ENCODE measurements at regions not wholly inside any gene's neighbourhood (a gene's known extent, or its start where the extent isn't known, plus 50 kb on each side); places are given as distances from the start of the nearest gene placed in this dataset.
"Not testable (repeated sequence)": the region's sequence is repeated elsewhere in the genome, so short reads cannot be mapped to it uniquely, and the experiment has no call there.

DNA sequence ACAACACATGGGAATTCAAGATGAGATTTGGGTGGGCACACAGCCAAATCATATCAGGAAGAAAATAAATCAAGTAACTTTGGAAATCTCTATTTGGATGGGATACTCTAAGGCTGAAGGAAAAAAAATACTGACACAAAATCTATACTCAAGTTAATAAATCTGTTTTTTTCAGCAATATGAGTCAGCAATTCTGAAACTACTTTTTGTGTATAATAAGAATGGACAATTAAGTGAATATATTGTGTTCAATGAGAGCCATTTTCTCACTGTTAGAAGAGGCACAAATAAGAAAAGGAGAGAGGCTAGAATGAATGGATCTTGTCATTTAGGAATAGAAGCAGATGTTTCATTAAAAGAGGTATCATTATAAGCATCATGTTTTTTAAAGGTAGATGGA lies 651.0 kb downstream of the TAF11L14 start:
- intact Hi-C loops (cut with DNase I, micrococcal nuclease): no loop called here
- no peaks in the 10 kb centered on the region for H3K9me3 ChIP-seq
- H3K4me1 ChIP-seq (ENCODE audit: low read depth): no peaks in the 10 kb centered on the region
- no peak for ATAC-seq
- TF ChIP-seq, protein P1, sequence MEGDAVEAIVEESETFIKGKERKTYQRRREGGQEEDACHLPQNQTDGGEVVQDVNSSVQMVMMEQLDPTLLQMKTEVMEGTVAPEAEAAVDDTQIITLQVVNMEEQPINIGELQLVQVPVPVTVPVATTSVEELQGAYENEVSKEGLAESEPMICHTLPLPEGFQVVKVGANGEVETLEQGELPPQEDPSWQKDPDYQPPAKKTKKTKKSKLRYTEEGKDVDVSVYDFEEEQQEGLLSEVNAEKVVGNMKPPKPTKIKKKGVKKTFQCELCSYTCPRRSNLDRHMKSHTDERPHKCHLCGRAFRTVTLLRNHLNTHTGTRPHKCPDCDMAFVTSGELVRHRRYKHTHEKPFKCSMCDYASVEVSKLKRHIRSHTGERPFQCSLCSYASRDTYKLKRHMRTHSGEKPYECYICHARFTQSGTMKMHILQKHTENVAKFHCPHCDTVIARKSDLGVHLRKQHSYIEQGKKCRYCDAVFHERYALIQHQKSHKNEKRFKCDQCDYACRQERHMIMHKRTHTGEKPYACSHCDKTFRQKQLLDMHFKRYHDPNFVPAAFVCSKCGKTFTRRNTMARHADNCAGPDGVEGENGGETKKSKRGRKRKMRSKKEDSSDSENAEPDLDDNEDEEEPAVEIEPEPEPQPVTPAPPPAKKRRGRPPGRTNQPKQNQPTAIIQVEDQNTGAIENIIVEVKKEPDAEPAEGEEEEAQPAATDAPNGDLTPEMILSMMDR (IDR thresholded peaks at IDR 0.05): no peak
- no peaks in the 10 kb centered on the region for H3K36me3 ChIP-seq (ENCODE audit: low read depth)
- no peak for DNase-seq
- H3K4me3 ChIP-seq: no peak overlapping the region

DNA sequence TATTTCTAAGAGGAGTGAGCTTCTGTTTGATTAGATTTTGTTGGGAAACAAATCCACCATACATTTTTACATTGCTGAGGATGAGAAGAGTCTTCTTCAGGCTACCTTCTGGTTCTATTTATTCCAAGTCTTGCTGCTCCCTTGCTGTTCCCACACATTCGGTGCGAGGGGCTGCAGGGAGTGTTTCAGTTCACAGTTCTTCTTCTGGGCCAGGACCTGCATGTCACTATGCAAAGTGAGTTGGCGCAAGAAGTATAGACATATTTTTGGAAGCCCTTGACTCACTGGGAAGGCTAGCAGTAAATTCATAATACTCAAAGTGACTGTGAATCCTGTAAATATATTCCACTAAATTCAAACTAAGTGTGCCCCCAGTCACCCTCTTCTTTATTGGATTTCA lies 657.9 kb downstream of the TAF11L14 start:
- ATAC-seq (no peak), DNase-seq (no peak)
- TF ChIP-seq, protein P1 (IDR thresholded peaks at IDR 0.05): no peak
- intact Hi-C loops (cut with DNase I, micrococcal nuclease): no loop called here
- H3K4me1 ChIP-seq (ENCODE audit: low read depth): no peaks in the 10 kb centered on the region
- no peaks in the 10 kb centered on the region for H3K36me3 ChIP-seq (ENCODE audit: low read depth)
- H3K9me3 ChIP-seq: no peaks in the 10 kb centered on the region
- H3K4me3 ChIP-seq: no peak overlapping the region

DNA sequence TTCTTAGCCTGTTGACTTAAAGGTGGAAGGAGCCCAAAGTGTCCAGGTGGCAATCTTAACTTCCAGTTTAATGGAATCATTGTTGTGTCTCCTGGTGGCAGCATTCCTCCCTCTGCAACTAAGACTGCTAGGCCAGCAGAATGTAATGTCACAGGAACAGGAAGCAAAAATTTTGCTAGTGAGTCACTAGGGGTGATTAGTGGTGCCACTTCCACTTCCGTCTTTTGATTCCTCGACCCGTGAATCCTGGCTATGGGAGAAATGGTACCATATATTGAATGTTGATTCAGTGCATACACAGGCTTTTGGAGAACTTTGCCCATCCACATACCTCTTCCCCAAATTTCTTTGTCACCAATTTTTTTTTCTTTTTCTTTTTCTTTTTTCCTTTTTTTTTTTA lies 661.4 kb downstream of the TAF11L14 start:
- H3K9me3 ChIP-seq; DNase-seq; H3K36me3 ChIP-seq (ENCODE audit: low read depth); ATAC-seq; intact Hi-C loops (cut with DNase I, micrococcal nuclease); H3K4me3 ChIP-seq; H3K4me1 ChIP-seq (ENCODE audit: low read depth): not testable (repeated sequence)

DNA sequence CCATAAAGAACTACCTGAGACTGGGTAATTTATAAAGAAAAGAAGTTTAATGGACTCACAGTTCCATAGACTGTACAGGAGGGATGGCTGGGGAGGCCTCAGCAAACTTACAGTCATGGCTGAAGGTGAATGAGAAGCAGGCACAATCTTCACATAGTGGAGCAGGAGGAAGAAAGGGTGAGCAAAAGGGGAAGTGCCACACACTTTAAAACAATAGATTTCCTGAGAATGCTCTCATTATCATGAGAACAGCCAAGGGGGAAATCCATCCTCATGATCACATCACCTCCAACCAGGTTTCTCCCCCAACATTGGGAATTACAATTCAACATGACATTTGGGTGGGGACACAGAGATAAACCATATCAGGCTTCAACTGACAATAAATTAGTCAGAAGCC lies 664.9 kb downstream of the TAF11L14 start:
- no peaks in the 10 kb centered on the region for H3K36me3 ChIP-seq (ENCODE audit: low read depth)
- no peak for DNase-seq
- intact Hi-C loops (cut with DNase I, micrococcal nuclease): no loop called here
- no peaks in the 10 kb centered on the region for H3K9me3 ChIP-seq
- TF ChIP-seq, protein P1 (IDR thresholded peaks at IDR 0.05): no peak
- no peak overlapping the region for H3K4me3 ChIP-seq
- ATAC-seq: no peak
- H3K4me1 ChIP-seq (ENCODE audit: low read depth): no peaks in the 10 kb centered on the region

DNA sequence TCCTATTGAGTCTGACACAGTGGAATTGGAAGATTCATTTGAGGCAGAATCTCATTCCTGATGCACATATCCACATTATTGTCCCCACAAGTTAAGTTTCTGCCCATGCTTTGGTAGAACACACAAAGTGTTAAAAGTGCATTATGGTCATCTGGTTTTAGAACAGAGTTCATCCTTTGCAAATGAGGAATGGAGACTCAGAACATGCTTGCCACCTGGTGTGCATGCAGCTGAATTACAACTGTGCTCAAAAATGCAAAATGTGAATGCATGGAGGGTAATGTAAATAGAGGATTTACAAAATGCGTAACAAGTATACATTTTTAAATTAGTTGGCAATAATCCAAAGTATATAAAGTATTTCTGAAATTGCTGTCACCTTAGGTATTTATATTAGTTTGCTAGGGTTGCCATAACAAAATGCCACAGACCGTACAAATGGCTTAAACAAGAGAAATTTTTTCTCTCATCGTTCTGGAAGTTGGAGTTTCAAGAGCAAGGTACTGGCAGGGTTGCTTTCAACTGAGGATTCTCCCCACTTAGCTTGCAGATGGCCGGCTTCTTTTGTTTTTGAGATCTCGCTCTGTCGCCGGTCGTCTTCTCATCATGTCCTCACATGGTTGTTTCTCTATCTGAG lies 671.1 kb downstream of the TAF11L14 start:
- no peak overlapping the region for H3K4me3 ChIP-seq
- ATAC-seq: peak; percentile 47
- H3K36me3 ChIP-seq (ENCODE audit: low read depth): no peaks in the 10 kb centered on the region
- intact Hi-C loops (cut with DNase I, micrococcal nuclease): loop anchor here in 1 of 2 donors (5.0 kb wide), 1 partner anchor 1093 kb away; no protein-coding TSS in a partner anchor
- no peaks in the 10 kb centered on the region for H3K9me3 ChIP-seq
- TF ChIP-seq, protein P1 (IDR thresholded peaks at IDR 0.05): peak; percentile 51
- no peaks in the 10 kb centered on the region for H3K4me1 ChIP-seq (ENCODE audit: low read depth)
- DNase-seq: peak in 1 of 3 donors; percentile 15

DNA sequence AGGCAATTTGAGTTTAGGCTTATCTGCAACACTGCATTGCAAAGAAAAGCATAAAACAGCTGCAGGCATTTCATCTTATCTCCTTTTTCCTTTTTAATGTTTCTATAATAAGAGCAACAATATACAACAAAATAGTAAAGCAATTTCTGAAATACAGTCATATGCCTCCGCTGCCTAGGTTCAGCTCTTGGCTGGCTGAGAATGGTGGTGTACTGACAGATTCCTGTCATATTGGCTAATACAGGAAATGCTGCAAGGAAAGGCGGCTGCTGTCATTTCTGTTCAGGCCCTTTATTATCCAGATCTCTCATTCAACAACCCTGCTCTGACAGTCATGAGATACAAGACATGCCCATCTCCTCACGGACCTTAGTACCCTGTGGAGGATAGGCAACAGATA lies 677.0 kb downstream of the TAF11L14 start:
- intact Hi-C loops (cut with DNase I, micrococcal nuclease): loop anchor here in 1 of 2 donors (10.0 kb wide), 1 partner anchor 1096 kb away; the partner anchor contains the start of gene BASP1
- TF ChIP-seq, protein P1 (IDR thresholded peaks at IDR 0.05): no peak
- Histone ChIP-seq H3K4me1 (ENCODE audit: low read depth) (no peaks in the 10 kb centered on the region), H3K4me3 (no peak overlapping the region), H3K9me3 (no peaks in the 10 kb centered on the region), H3K36me3 (ENCODE audit: low read depth) (no peaks in the 10 kb centered on the region)
- DNase-seq (no peak), ATAC-seq (no peak)
